A673 (cell line): ENCODE measurements at regions not wholly inside any gene's neighbourhood (a gene's known extent, or its start where the extent isn't known, plus 50 kb on each side); places are given as distances from the start of the nearest gene placed in this dataset.

Experiments
- BruUV-seq: library from RNA; stranded (reverse); fragments of 400-500 nt; replicated peaks from 2 replicates; lab custom pipeline; 2021; lab: Mats Ljungman, UMichigan
- CTCF ChIA-PET: fragments of 300-600 bp; sonication (Branson Sonifier 250); formaldehyde crosslinking; loops from one replicate; lab custom pipeline; 2022; ENCODE audit warnings: antibody characterized with exemption; lab: Charles Lee
- POLR2A ChIA-PET: fragments of 300-600 bp; sonication (Branson Sonifier 250); formaldehyde crosslinking; loops from one replicate; lab custom pipeline; 2022; ENCODE audit warnings: antibody characterized with exemption; ENCODE audit not compliant: low non-redundant PET; lab: Charles Lee
- DNase-seq: peaks from one replicate; pipeline ENCODE4 v3.0.0-alpha.2; 2015; ENCODE audit warnings: low spot score
- H3K27ac ChIP-seq: fragments of 200-600 bp; sonication (generic); 2 replicates; pipeline ENCODE4 v1.5.1; 2016; ENCODE audit warnings: mixed run types, low read depth, mild to moderate bottlenecking, mixed read lengths, antibody characterized with exemption, low read length; ENCODE audit not compliant: poor library complexity, severe bottlenecking
- H3K27me3 ChIP-seq: fragments of 200-600 bp; sonication (generic); replicated peaks from 2 replicates; pipeline ENCODE4 v1.6.1; 2017; ENCODE audit warnings: mixed run types, low read depth, mild to moderate bottlenecking, mixed read lengths, antibody characterized with exemption, low read length; ENCODE audit not compliant: insufficient read depth, poor library complexity
- H3K36me3 ChIP-seq: fragments of 200-600 bp; sonication (generic); 2 replicates; pipeline ENCODE4 v1.6.1; 2016; ENCODE audit warnings: mixed run types, mild to moderate bottlenecking, mixed read lengths, antibody characterized with exemption, low read length; ENCODE audit not compliant: insufficient read depth, poor library complexity, severe bottlenecking
- H3K4me1 ChIP-seq: fragments of 200-600 bp; sonication (generic); 2 replicates; pipeline ENCODE4 v1.6.1; 2017; ENCODE audit warnings: mixed run types, mild to moderate bottlenecking, mixed read lengths, antibody characterized with exemption, low read length; ENCODE audit not compliant: insufficient read depth, poor library complexity, severe bottlenecking
- H3K4me3 ChIP-seq: fragments of 200-600 bp; sonication (generic); 2 replicates; pipeline ENCODE4 v1.5.1; 2016; ENCODE audit warnings: low read depth, mixed run types, mild to moderate bottlenecking, mixed read lengths, low read length; ENCODE audit not compliant: poor library complexity, severe bottlenecking
- H3K9me3 ChIP-seq: fragments of 200-600 bp; sonication (generic); 2 replicates; pipeline ENCODE4 v1.6.1; 2016; ENCODE audit warnings: mixed run types, low read depth, mild to moderate bottlenecking, mixed read lengths, antibody characterized with exemption, low read length; ENCODE audit not compliant: poor library complexity, severe bottlenecking
- CTCF ChIP-seq: fragments of 300-800, 200-600 bp; sonication (generic); conservative IDR thresholded peaks from 2 replicates; pipeline ENCODE4 v1.5.1; 2017; ENCODE audit warnings: low read depth, mild to moderate bottlenecking, antibody characterized with exemption, low read length, moderate library complexity, mixed read lengths
- EZH2 ChIP-seq: fragments of 200-600 bp; sonication (generic); IDR thresholded peaks from 2 replicates; pipeline ENCODE4 v1.6.1; 2017; ENCODE audit warnings: borderline replicate concordance, low read depth, mild to moderate bottlenecking, mixed read lengths, antibody characterized with exemption, low read length; ENCODE audit not compliant: poor library complexity, severe bottlenecking
- intact Hi-C: fragments of 100-400 bp; cut with micrococcal nuclease; formaldehyde crosslinking; loops from one replicate; pipeline ENCODE4 v1.10.0; 2022; ENCODE audit not compliant: unreplicated experiment

GRCh38 chr13:73141292-73141771, 82.5 kb downstream of the KLF5 start:
- H3K27me3 ChIP-seq: no peaks in the 10 kb centered on the region
- H3K27ac ChIP-seq: no peak overlapping the region
- BruUV-seq: no TSS peak
- H3K9me3 ChIP-seq: no peaks in the 10 kb centered on the region
- TF ChIP-seq EZH2: no peak
- no peak for TF ChIP-seq CTCF
- intact Hi-C loops: no loop called here
- no peaks in the 10 kb centered on the region for H3K36me3 ChIP-seq
- peaks cover 15% of the 10 kb centered on the region for H3K4me1 ChIP-seq
- peak; percentile 40 for DNase-seq
- ChIA-PET CTCF (no interaction called here), POLR2A (no interaction called here)
- peak overlapping the region; percentile 8 for H3K4me3 ChIP-seq

- no peak for TF ChIP-seq CTCF
- no peak for TF ChIP-seq EZH2
- no peaks in the 10 kb centered on the region for H3K9me3 ChIP-seq
- H3K4me3 ChIP-seq: no peak overlapping the region
- ChIA-PET POLR2A (no interaction called here), CTCF (no interaction called here)
- intact Hi-C loops: no loop called here
- no peak overlapping the region for H3K27ac ChIP-seq
- no TSS peak for BruUV-seq
- H3K27me3 ChIP-seq: no peaks in the 10 kb centered on the region
- no peaks in the 10 kb centered on the region for H3K36me3 ChIP-seq
- DNase-seq: no peak
- peaks cover 15% of the 10 kb centered on the region for H3K4me1 ChIP-seq
Observed at GRCh38 chr13:73140801-73141200, 82.0 kb downstream of the KLF5 start.

GRCh38 chr13:73138638-73139491, 80.1 kb downstream of the KLF5 start:
- DNase-seq: no peak
- TF ChIP-seq EZH2 (no peak), CTCF (no peak)
- Histone ChIP-seq H3K27ac (no peak overlapping the region), H3K9me3 (no peaks in the 10 kb centered on the region), H3K4me1 (peaks cover 15% of the 10 kb centered on the region), H3K4me3 (no peak overlapping the region), H3K27me3 (no peaks in the 10 kb centered on the region), H3K36me3 (no peaks in the 10 kb centered on the region)
- ChIA-PET POLR2A (no interaction called here), CTCF (no interaction called here)
- intact Hi-C loops: no loop called here
- BruUV-seq: no TSS peak
